ENCODE measurements at regions not wholly inside any gene's neighbourhood (a gene's known extent, or its start where the extent isn't known, plus 50 kb on each side); places are given as distances from the start of the nearest gene placed in this dataset.

DNA sequence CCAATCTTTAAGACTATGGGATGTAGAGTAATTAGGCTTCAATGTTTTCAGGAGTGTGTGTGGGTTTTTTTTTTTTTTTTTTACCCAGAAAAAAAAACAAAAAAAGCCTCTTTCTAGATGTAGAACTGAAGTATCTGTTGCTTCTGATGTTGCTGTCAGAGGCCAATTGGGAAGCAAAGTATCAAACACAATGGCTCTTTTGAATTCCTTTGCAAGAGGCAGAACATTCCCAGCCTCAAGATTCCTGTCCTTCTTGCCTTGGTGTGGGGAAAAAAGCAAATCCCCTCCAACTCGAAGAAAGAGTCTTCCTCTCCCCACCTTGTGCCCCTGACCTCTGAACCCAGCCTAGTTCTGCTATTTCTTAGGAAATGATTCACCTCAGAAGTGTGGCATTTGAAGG, 55.4 kb upstream of the LMO4 start:
- Histone ChIP-seq H3K79me2 (ENCODE audit: insufficient read depth, low read length) (no peaks in the 10 kb centered on the region), H2BK20ac (ENCODE audit: low read depth, low read length, poor library complexity, severe bottlenecking) (no peak overlapping the region), H3T11ph (ENCODE audit: low read length) (no peak overlapping the region), H3K27me3 (ENCODE audit: insufficient read depth, low read length) (no peaks in the 10 kb centered on the region), H3K23ac (ENCODE audit: insufficient read length, low read depth, low read length) (no peak overlapping the region), H3K27ac (ENCODE audit: insufficient read length, low read depth, low read length) (no peak overlapping the region), H2BK12ac (ENCODE audit: insufficient read length, low read depth, low read length) (no peak overlapping the region), H2BK15ac (ENCODE audit: low read depth, low read length) (no peak overlapping the region), H4K5ac (ENCODE audit: insufficient read length, low read depth, low read length) (no peak overlapping the region), H4K20me1 (ENCODE audit: control insufficient read depth, insufficient read depth, insufficient read length) (no peaks in the 10 kb centered on the region), H2AK5ac (ENCODE audit: insufficient read length, low read length) (no peak overlapping the region), H3K4me1 (ENCODE audit: insufficient read depth, low read length) (peaks cover 4% of the 10 kb centered on the region; the same call in 1 of the 2 replicates), H3K23me2 (ENCODE audit: insufficient read length, low read depth, low read length, poor library complexity, severe bottlenecking) (no peaks in the 10 kb centered on the region), H3K14ac (ENCODE audit: insufficient read depth, low read length) (no peak overlapping the region), H3K9ac (ENCODE audit: extremely low read depth, insufficient read length, low read length) (no peak overlapping the region), H2AFZ (ENCODE audit: low read length) (no peak overlapping the region), H2BK5ac (ENCODE audit: insufficient read length, low read length) (no peak overlapping the region), H3K56ac (ENCODE audit: insufficient read length, low read depth, low read length) (no peak overlapping the region), H3K18ac (ENCODE audit: insufficient read length, low read depth, low read length) (no peak overlapping the region), H3K4me2 (ENCODE audit: insufficient read depth, insufficient read length, low read length) (no peak overlapping the region), H3K79me1 (ENCODE audit: insufficient read depth, low read depth, low read length, poor library complexity, severe bottlenecking) (no peaks in the 10 kb centered on the region), H3K4ac (ENCODE audit: low read depth, low read length) (no peak overlapping the region), H4K91ac (ENCODE audit: insufficient read length, low read depth, low read length) (no peak overlapping the region), H3K9me3 (ENCODE audit: control insufficient read depth, low read depth, low read length) (no peaks in the 10 kb centered on the region), H4K8ac (replicated peaks; ENCODE audit: insufficient read length, low read depth, low read length) (no peak overlapping the region), H2BK120ac (ENCODE audit: low read depth, low read length, poor library complexity, severe bottlenecking) (no peak overlapping the region)
- Mint-ChIP-seq H3K27me3 (ENCODE audit: low read depth) (no peaks in the 10 kb centered on the region), H3K4me1 (peaks cover 34 to 37% of the 10 kb centered on the region in 2 experiments), H3K4me3 (no peak overlapping the region), H3K9me3 (no peaks in the 10 kb centered on the region), H3K36me3 (ENCODE audit: insufficient read depth in 1 of 3, low read depth in 3 of 3) (no peaks in the 10 kb centered on the region), H3K27ac (peak overlapping the region in 1 of 3 experiments; percentile 30; a peak in 1 of 7 replicates)
- no CpG with 5 or more reads among the region's 1 CpG for WGBS (ENCODE audit: extremely low coverage, insufficient read length, low lambda C conversion rate)
- TF ChIP-seq, protein P1, sequence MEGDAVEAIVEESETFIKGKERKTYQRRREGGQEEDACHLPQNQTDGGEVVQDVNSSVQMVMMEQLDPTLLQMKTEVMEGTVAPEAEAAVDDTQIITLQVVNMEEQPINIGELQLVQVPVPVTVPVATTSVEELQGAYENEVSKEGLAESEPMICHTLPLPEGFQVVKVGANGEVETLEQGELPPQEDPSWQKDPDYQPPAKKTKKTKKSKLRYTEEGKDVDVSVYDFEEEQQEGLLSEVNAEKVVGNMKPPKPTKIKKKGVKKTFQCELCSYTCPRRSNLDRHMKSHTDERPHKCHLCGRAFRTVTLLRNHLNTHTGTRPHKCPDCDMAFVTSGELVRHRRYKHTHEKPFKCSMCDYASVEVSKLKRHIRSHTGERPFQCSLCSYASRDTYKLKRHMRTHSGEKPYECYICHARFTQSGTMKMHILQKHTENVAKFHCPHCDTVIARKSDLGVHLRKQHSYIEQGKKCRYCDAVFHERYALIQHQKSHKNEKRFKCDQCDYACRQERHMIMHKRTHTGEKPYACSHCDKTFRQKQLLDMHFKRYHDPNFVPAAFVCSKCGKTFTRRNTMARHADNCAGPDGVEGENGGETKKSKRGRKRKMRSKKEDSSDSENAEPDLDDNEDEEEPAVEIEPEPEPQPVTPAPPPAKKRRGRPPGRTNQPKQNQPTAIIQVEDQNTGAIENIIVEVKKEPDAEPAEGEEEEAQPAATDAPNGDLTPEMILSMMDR (conservative IDR thresholded peaks at IDR 0.05) = no peak
- DNase-seq = no peak
